HEK293T (cell line): ENCODE measurements at regions not wholly inside any gene's neighbourhood (a gene's known extent, or its start where the extent isn't known, plus 50 kb on each side); places are given as distances from the start of the nearest gene placed in this dataset.

Experiments
- CTCF ChIA-PET: fragments of 350-600 bp; formaldehyde crosslinking; extraction: SDS; loops from one replicate; lab custom pipeline; 2021; ENCODE audit warnings: antibody characterized with exemption, inconsistent platforms; lab: Yijun Ruan, JAX
- POLR2A ChIA-PET: fragments of 350-600 bp; formaldehyde crosslinking; extraction: SDS; loops from one replicate; lab custom pipeline; 2020; ENCODE audit warnings: antibody characterized with exemption, inconsistent platforms; lab: Yijun Ruan, JAX
- DNase-seq: peaks from one replicate; pipeline ENCODE4 v3.0.0; 2012; ENCODE audit warnings: mixed read lengths; ENCODE audit errors: extremely low spot score
- ARNT ChIP-seq: fragments of 450-650 bp; IDR thresholded peaks from 2 replicates; pipeline ENCODE4 v1.6.1; 2017; ENCODE audit warnings: mild to moderate bottlenecking
- BHLHE40 ChIP-seq: fragments of 450-650 bp; IDR thresholded peaks from 2 replicates; pipeline ENCODE4 v1.6.1; 2016; ENCODE audit warnings: mild to moderate bottlenecking, moderate library complexity, borderline replicate concordance
- CTBP1 ChIP-seq: fragments of 450-650 bp; IDR thresholded peaks from 2 replicates; pipeline ENCODE4 v1.6.1; 2016; ENCODE audit warnings: borderline replicate concordance
- ELF4 ChIP-seq: fragments of 450-650 bp; IDR thresholded peaks from 2 replicates; pipeline ENCODE4 v1.6.1; 2017; ENCODE audit warnings: antibody characterized with exemption
- FOXA1 ChIP-seq: fragments of 450-650 bp; IDR thresholded peaks from 2 replicates; pipeline ENCODE4 v1.6.1; 2016; ENCODE audit warnings: mild to moderate bottlenecking
- FOXK2 ChIP-seq: fragments of 450-650 bp; IDR thresholded peaks from 2 replicates; pipeline ENCODE4 v1.6.1; 2016; ENCODE audit warnings: mild to moderate bottlenecking
- FOXM1 ChIP-seq: fragments of 450-650 bp; IDR thresholded peaks from 2 replicates; pipeline ENCODE4 v1.6.1; 2017; ENCODE audit warnings: mild to moderate bottlenecking, borderline replicate concordance
- HDGF ChIP-seq: fragments of 450-650 bp; IDR thresholded peaks from 2 replicates; pipeline ENCODE4 v1.6.1; 2017; ENCODE audit warnings: antibody characterized with exemption, borderline replicate concordance
- L3MBTL2 ChIP-seq: fragments of 450-650 bp; conservative IDR thresholded peaks from 2 replicates; pipeline ENCODE4 v1.6.1; 2016; ENCODE audit warnings: mild to moderate bottlenecking
- LEF1 ChIP-seq: fragments of 450-650 bp; IDR thresholded peaks from 2 replicates; pipeline ENCODE4 v1.6.1; 2017; ENCODE audit warnings: mild to moderate bottlenecking, borderline replicate concordance
- NFRKB ChIP-seq: fragments of 450-650 bp; IDR thresholded peaks from 2 replicates; pipeline ENCODE4 v1.6.1; 2016; ENCODE audit warnings: mild to moderate bottlenecking, moderate library complexity
- SP1 ChIP-seq: fragments of 450-650 bp; IDR thresholded peaks from 2 replicates; pipeline ENCODE4 v1.6.1; 2017
- SUZ12 ChIP-seq: fragments of 450-650 bp; IDR thresholded peaks from 2 replicates; pipeline ENCODE4 v1.6.1; 2016; ENCODE audit warnings: mild to moderate bottlenecking
- TARDBP ChIP-seq: fragments of 450-650 bp; IDR thresholded peaks from 2 replicates; pipeline ENCODE4 v1.6.1; 2016
- ZNF384 ChIP-seq: fragments of 450-650 bp; IDR thresholded peaks from 2 replicates; pipeline ENCODE4 v1.6.1; 2016
- TF ChIP-seq, protein P1 (sequence below): fragments of 450-650 bp; IDR thresholded peaks from 2 replicates; pipeline ENCODE4 v1.6.1; 2016

DNA sequence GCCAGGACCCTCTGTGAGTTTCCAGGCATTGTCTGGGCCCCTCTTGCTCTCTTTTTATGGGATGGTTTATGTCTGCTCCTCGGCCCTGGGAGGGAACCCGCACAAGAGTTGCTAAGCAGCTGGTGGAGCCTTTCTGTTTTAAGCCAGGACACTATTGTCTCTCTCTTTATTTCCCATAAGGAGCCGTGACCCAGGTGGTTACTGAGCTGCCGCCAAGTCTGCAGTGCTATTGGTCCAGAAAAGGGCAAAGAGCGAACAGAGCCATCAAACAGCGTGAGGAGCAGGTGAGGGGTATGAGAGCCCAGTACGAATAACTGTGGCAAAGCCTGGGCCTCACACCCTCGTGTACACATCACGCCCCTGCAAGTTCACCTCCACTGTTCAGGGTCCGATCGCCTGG is 280.2 kb downstream of the SHQ1 start:
- no peak for TF ChIP-seq HDGF
- TF ChIP-seq SP1 = no peak
- no peak for TF ChIP-seq L3MBTL2
- DNase-seq = no peak
- ChIA-PET CTCF (interaction anchor here (1.2 kb wide), 1 partner anchor 9 kb away, joined by 3 read pairs; no protein-coding TSS in a partner anchor), POLR2A (no interaction called here)

DNA sequence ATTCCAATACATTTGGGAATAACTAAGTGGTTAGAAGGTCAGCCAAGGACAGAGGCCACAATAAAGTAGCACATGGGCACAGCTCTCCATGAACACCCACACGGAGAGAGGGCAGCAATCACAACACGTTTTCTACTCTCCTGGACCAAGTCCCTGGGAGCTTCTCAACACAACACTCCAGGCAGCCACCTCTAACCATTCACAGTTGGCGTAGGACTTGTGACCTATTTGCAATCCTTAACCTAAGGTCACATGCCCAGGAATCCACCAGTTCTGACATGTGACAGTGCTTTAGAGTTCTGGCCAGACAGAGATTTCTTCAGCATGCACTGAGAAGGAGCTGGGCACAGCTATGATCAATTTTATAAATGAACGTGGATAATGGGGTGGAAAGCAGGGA is 280.8 kb downstream of the SHQ1 start:
- ChIA-PET CTCF (interaction anchor here (1.2 kb wide), 1 partner anchor 9 kb away, joined by 3 read pairs; no protein-coding TSS in a partner anchor), POLR2A (no interaction called here)
- no peak for DNase-seq
- TF ChIP-seq BHLHE40 = no peak
- no peak for TF ChIP-seq L3MBTL2
- no peak for TF ChIP-seq SP1
- no peak for TF ChIP-seq LEF1
- no peak for TF ChIP-seq FOXA1
- TF ChIP-seq TARDBP = no peak

DNA sequence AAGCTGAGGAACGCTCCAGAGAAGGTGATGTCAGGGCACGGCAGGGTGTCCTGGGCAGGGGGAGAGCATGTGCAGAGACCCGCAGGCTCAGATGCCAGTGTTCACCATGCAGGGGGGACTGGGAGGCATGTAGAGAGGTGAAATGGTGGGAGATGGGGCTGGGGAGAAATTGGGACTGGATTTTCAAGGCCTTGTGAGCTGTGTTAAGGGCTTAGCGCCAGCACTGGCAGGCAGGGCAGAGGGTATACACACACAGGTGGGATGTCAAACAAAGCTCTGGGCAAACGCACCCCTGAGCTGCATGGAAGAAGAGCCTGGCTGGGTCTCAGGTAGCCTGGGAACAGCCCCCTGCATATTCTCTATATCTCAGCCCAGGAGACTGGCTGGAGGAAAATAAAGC is 282.7 kb downstream of the SHQ1 start:
- DNase-seq = no peak
- ChIA-PET POLR2A (no interaction called here), CTCF (interaction anchor here (0.6 kb wide), 1 partner anchor 261 kb away, joined by 3 read pairs; no protein-coding TSS in a partner anchor)
- TF ChIP-seq ZNF384 (no peak), FOXK2 (no peak), CTBP1 (no peak), FOXM1 (no peak), SP1 (no peak), ELF4 (no peak), NFRKB (no peak), L3MBTL2 (no peak), SUZ12 (no peak), BHLHE40 (no peak), HDGF (no peak), FOXA1 (no peak), ARNT (no peak)
- TF ChIP-seq, protein P1, sequence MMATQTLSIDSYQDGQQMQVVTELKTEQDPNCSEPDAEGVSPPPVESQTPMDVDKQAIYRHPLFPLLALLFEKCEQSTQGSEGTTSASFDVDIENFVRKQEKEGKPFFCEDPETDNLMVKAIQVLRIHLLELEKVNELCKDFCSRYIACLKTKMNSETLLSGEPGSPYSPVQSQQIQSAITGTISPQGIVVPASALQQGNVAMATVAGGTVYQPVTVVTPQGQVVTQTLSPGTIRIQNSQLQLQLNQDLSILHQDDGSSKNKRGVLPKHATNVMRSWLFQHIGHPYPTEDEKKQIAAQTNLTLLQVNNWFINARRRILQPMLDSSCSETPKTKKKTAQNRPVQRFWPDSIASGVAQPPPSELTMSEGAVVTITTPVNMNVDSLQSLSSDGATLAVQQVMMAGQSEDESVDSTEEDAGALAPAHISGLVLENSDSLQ = no peak

DNA sequence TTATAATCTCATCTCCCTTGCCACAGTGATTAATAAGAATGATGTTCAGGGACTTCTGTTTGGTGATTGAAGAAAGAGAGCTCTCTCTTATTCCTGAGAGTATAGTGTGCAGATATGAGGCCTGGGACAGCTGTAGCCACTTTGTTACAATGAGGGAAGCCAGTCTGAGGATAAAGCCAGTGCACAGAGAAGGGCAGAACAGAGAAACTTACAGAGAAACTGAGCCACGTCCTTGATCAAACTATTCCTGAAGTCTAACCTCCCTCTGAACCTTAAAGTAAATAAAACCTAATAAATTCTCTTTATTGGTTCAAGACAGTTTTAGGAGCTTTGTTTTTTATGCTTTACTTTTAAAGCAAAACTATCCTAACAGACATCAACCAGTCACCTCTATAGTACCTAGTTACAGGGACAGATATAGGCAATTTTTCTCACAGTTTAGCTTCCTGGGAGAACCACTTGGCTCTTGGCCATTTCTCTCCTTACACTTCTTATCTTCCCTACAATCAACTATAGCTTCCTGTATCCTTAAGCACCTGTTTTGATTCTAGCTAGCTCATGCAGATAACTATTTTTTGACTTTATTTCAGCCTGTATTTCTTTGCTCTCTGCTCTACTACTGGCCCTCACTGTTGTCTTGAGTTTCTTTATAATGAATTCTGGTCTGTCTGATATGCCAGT is 284.4 kb downstream of the SHQ1 start:
- no peak for TF ChIP-seq FOXM1
- no peak for TF ChIP-seq SUZ12
- no peak for TF ChIP-seq LEF1
- no peak for TF ChIP-seq FOXA1
- TF ChIP-seq ZNF384 = no peak
- TF ChIP-seq SP1 = no peak
- no peak for TF ChIP-seq NFRKB
- no peak for TF ChIP-seq ARNT
- POLR2A ChIA-PET = no interaction called here
- CTCF ChIA-PET = no interaction called here
- DNase-seq = no peak

DNA sequence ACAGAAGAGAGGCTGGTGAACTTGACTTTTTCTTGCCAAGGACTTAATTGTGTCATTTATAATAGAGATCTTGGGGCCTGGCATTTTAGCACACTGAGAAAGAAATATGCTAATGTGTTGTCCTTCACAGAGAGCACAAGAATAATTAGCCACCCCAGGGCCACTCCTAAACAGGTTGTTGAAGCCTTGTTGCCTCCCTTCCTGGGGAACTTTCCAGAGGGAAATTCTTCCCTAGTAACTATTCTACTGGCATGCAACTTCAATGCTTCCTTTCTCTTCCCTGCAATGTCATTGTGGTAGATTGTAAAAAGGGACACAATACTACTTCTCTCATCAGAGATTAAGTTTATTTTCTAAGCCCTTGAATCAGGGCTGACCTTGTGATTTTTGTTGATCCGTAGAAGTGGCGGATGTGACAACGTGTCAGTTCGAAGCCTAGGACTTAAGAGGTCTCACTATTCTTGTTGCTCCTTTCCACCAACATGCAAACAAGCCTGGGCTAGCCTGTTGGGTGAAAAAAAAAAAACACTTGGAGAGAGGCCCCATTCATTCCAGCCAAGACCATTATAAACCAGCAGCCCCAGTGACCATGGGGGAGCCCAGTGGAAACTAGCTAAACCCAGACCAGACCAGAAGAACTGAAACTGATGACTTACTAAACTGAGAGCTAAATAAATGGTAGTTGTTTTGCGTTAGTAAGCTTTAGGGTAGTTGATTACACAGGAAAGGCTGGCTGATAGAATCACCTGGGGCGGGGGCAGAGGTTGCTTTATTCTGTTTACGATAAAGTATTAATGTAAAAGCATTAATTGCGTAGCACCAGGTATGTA is 287.2 kb downstream of the SHQ1 start:
- no peak for DNase-seq
- no peak for TF ChIP-seq ZNF384
- TF ChIP-seq FOXK2 = no peak
- TF ChIP-seq SUZ12 = no peak
- TF ChIP-seq LEF1 = no peak
- TF ChIP-seq L3MBTL2 = no peak
- TF ChIP-seq HDGF = no peak
- no peak for TF ChIP-seq FOXM1
- TF ChIP-seq, protein P1 = no peak
- TF ChIP-seq CTBP1 = no peak
- no peak for TF ChIP-seq SP1
- no peak for TF ChIP-seq BHLHE40
- no peak for TF ChIP-seq FOXA1
- no peak for TF ChIP-seq NFRKB
- no peak for TF ChIP-seq ELF4
- TF ChIP-seq TARDBP = no peak
- no peak for TF ChIP-seq ARNT
- POLR2A ChIA-PET = no interaction called here
- CTCF ChIA-PET = no interaction called here

DNA sequence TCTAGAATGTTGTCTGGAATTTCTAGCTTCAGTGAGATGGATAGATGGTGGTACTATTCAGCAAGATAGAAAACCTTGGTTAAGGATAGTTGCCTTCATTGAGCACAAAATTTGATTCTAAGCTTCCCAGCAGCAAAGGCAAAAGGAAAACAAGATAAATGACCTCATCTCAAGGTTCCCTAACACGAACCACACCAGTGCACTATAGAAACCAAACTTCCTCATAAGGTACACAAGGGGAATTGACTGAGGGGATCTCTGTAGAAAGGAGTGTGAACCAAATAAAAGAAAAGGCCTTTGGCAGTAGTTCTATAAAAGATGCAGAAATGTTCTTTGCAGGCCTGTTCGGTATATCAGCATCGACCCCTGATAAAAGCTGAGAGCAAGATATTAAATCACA is 288.9 kb downstream of the SHQ1 start:
- no peak for DNase-seq
- POLR2A ChIA-PET = no interaction called here
- CTCF ChIA-PET = no interaction called here
- TF ChIP-seq ARNT = no peak
- TF ChIP-seq CTBP1 = no peak
- TF ChIP-seq LEF1 = no peak
- TF ChIP-seq FOXK2 = no peak
- no peak for TF ChIP-seq L3MBTL2
